ENCODE measurements at regions not wholly inside any gene's neighbourhood (a gene's known extent, or its start where the extent isn't known, plus 50 kb on each side); places are given as distances from the start of the nearest gene placed in this dataset.

DNA sequence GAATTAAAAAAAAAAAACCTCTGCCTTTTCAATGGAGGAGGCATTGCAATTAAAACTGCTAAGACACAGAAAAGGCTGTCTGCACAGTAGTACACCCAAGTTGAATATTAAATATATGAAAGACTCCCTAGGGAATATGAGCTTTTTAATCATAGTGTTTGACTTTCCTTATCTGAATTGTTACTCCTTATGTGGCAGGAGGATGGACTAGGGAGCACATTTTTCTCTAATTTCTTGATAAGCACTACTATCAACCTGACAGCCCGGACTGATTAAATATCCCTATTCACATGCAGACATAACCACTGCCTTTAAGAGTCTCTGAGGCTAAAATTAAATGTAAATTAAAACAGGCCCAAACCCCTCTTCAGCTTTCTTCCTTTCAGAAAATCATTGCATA is 428.6 kb upstream of the GJE1 start:
- no peaks in the 10 kb centered on the region for H3K4me1 ChIP-seq (ENCODE audit: insufficient read depth)
- H3K36me3 ChIP-seq (replicated peaks; ENCODE audit: insufficient read depth, low read depth), result no peaks in the 10 kb centered on the region
- no peaks in the 10 kb centered on the region for H3K9me3 ChIP-seq (ENCODE audit: low read depth)
- H3K27ac ChIP-seq, result no peak overlapping the region
- H2AFZ ChIP-seq, result no peak overlapping the region
- 93% methylated on average over 1 of the region's 1 CpG for WGBS (ENCODE audit: low lambda C conversion rate, missing lambda C conversion rate)
- no peak overlapping the region for H3K4me2 ChIP-seq
- no peaks in the 10 kb centered on the region for H3K9me2 ChIP-seq (replicated peaks; ENCODE audit: insufficient read depth)
- no peak for DNase-seq (ENCODE audit: low spot score)
- no peaks in the 10 kb centered on the region for H3K27me3 ChIP-seq
- H3K4me3 ChIP-seq, result no peak overlapping the region
- no peaks in the 10 kb centered on the region for H3K79me2 ChIP-seq
- H4K20me1 ChIP-seq (ENCODE audit: insufficient read depth, poor library complexity, severe bottlenecking), result no peaks in the 10 kb centered on the region
- TF ChIP-seq, protein P1, sequence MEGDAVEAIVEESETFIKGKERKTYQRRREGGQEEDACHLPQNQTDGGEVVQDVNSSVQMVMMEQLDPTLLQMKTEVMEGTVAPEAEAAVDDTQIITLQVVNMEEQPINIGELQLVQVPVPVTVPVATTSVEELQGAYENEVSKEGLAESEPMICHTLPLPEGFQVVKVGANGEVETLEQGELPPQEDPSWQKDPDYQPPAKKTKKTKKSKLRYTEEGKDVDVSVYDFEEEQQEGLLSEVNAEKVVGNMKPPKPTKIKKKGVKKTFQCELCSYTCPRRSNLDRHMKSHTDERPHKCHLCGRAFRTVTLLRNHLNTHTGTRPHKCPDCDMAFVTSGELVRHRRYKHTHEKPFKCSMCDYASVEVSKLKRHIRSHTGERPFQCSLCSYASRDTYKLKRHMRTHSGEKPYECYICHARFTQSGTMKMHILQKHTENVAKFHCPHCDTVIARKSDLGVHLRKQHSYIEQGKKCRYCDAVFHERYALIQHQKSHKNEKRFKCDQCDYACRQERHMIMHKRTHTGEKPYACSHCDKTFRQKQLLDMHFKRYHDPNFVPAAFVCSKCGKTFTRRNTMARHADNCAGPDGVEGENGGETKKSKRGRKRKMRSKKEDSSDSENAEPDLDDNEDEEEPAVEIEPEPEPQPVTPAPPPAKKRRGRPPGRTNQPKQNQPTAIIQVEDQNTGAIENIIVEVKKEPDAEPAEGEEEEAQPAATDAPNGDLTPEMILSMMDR (IDR thresholded peaks at IDR 0.05; ENCODE audit: poor library complexity), result no peak
- TF ChIP-seq EZH2phosphoT487 (IDR thresholded peaks at IDR 0.05; ENCODE audit: low read depth, severe bottlenecking, unreplicated experiment) (no peak), EZH2 (IDR thresholded peaks at IDR 0.05; ENCODE audit: borderline replicate concordance) (no peak)

DNA sequence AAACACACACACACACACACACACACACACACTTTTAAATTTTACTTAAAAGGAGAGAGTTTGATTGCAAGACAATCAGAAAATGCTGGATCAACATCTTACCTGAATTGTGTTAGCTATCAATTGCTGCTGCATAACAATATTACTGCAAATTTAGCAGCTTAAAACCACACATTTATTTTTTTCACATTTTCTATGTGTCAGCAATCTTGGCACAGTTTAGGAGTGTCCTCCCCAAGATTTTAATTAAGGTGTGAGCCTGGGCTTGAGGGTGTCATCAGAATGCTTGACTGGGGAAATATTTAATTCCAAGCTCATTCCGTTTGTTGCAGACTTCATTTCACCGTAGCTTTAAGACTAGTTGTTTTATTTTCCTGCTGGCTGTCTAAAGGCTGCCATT is 431.0 kb upstream of the GJE1 start:
- no peak overlapping the region for H2AFZ ChIP-seq
- no peak overlapping the region for H3K27ac ChIP-seq
- TF ChIP-seq EZH2phosphoT487 (IDR thresholded peaks at IDR 0.05; ENCODE audit: low read depth, severe bottlenecking, unreplicated experiment), result no peak
- no peak for TF ChIP-seq EZH2 (IDR thresholded peaks at IDR 0.05; ENCODE audit: borderline replicate concordance)
- TF ChIP-seq, protein P1 (IDR thresholded peaks at IDR 0.05; ENCODE audit: poor library complexity), result no peak
- H3K79me2 ChIP-seq, result no peaks in the 10 kb centered on the region
- H4K20me1 ChIP-seq (ENCODE audit: insufficient read depth, poor library complexity, severe bottlenecking), result no peaks in the 10 kb centered on the region
- H3K9me2 ChIP-seq (replicated peaks; ENCODE audit: insufficient read depth), result no peaks in the 10 kb centered on the region
- no peaks in the 10 kb centered on the region for H3K4me1 ChIP-seq (ENCODE audit: insufficient read depth)
- H3K4me3 ChIP-seq, result no peak overlapping the region
- DNase-seq (ENCODE audit: low spot score), result no peak
- H3K27me3 ChIP-seq, result no peaks in the 10 kb centered on the region
- H3K36me3 ChIP-seq (replicated peaks; ENCODE audit: insufficient read depth, low read depth), result no peaks in the 10 kb centered on the region
- H3K9me3 ChIP-seq (ENCODE audit: low read depth), result no peaks in the 10 kb centered on the region
- WGBS (ENCODE audit: low lambda C conversion rate, missing lambda C conversion rate), result 90% methylated on average over 2 of the region's 2 CpGs
- H3K4me2 ChIP-seq, result no peak overlapping the region

DNA sequence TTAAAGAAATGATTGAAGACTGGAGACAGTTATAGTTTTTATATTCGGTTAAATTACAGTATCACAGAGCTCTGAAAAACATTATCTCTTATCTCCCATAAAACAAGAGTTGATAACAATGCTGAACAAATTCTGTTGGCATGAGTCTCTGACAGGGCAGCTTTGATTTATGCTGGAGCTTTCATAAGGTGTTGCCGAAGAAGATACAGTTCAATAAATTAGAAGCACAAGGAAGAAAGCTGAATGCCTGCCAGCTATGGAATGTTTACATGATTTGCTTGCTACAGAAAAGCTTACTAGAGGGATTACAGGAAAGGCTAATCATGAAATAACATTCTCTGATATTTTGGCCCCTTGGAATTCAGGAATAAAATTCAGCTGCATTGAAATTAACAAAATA is 431.9 kb upstream of the GJE1 start:
- no peak overlapping the region for H2AFZ ChIP-seq
- H3K4me1 ChIP-seq (ENCODE audit: insufficient read depth), result no peaks in the 10 kb centered on the region
- no peak overlapping the region for H3K4me2 ChIP-seq
- H3K27ac ChIP-seq, result no peak overlapping the region
- TF ChIP-seq EZH2 (IDR thresholded peaks at IDR 0.05; ENCODE audit: borderline replicate concordance) (no peak), EZH2phosphoT487 (IDR thresholded peaks at IDR 0.05; ENCODE audit: low read depth, severe bottlenecking, unreplicated experiment) (no peak)
- TF ChIP-seq, protein P1 (IDR thresholded peaks at IDR 0.05; ENCODE audit: poor library complexity), result no peak
- no peaks in the 10 kb centered on the region for H3K36me3 ChIP-seq (replicated peaks; ENCODE audit: insufficient read depth, low read depth)
- H3K4me3 ChIP-seq, result no peak overlapping the region
- no peaks in the 10 kb centered on the region for H3K27me3 ChIP-seq
- H4K20me1 ChIP-seq (ENCODE audit: insufficient read depth, poor library complexity, severe bottlenecking), result no peaks in the 10 kb centered on the region
- H3K9me2 ChIP-seq (replicated peaks; ENCODE audit: insufficient read depth), result no peaks in the 10 kb centered on the region
- H3K79me2 ChIP-seq, result no peaks in the 10 kb centered on the region
- DNase-seq (ENCODE audit: low spot score), result no peak
- H3K9me3 ChIP-seq (ENCODE audit: low read depth), result no peaks in the 10 kb centered on the region
- WGBS (ENCODE audit: low lambda C conversion rate, missing lambda C conversion rate), result 39% methylated on average over 2 of the region's 2 CpGs

DNA sequence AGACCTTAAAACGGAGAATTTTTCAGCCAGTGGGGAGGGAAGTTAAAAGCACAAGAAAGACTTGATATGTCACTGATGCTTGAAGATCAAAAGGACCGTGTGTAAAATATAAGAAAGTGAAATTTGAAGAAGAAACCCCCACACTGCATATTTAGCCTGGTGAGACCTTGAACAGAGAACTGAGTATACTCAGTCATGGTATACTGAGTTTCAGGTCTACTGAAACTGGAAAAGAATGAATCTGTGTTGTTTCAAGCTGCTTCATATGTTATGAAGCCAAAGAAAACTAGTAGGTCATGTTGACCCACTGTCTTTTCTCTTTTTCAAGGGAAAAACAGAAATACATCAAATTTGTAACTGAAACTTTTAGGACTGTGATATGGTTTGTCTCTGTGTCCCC is 443.8 kb upstream of the GJE1 start:
- no peak overlapping the region for H2AFZ ChIP-seq
- no peak overlapping the region for H3K27ac ChIP-seq
- TF ChIP-seq EZH2 (IDR thresholded peaks at IDR 0.05; ENCODE audit: borderline replicate concordance) (no peak), EZH2phosphoT487 (IDR thresholded peaks at IDR 0.05; ENCODE audit: low read depth, severe bottlenecking, unreplicated experiment) (no peak)
- TF ChIP-seq, protein P1 (IDR thresholded peaks at IDR 0.05; ENCODE audit: poor library complexity), result no peak
- H3K27me3 ChIP-seq, result no peaks in the 10 kb centered on the region
- H3K4me2 ChIP-seq, result no peak overlapping the region
- DNase-seq (ENCODE audit: low spot score), result no peak
- H4K20me1 ChIP-seq (ENCODE audit: insufficient read depth, poor library complexity, severe bottlenecking), result no peaks in the 10 kb centered on the region
- no peak overlapping the region for H3K4me3 ChIP-seq
- WGBS (ENCODE audit: low lambda C conversion rate, missing lambda C conversion rate), result 81% methylated on average over 2 of the region's 2 CpGs
- no peaks in the 10 kb centered on the region for H3K9me3 ChIP-seq (ENCODE audit: low read depth)
- H3K36me3 ChIP-seq (replicated peaks; ENCODE audit: insufficient read depth, low read depth), result no peaks in the 10 kb centered on the region
- H3K9me2 ChIP-seq (replicated peaks; ENCODE audit: insufficient read depth), result no peaks in the 10 kb centered on the region
- H3K79me2 ChIP-seq, result no peaks in the 10 kb centered on the region
- H3K4me1 ChIP-seq (ENCODE audit: insufficient read depth), result no peaks in the 10 kb centered on the region

Data from hepatocyte (in vitro differentiated cells).